Caco-2 (cell line): ENCODE measurements at regions not wholly inside any gene's neighbourhood (a gene's known extent, or its start where the extent isn't known, plus 50 kb on each side); places are given as distances from the start of the nearest gene placed in this dataset.

ENCODE experiments used
- BruUV-seq: library from RNA; stranded (reverse); fragments of 400-500 nt; replicated peaks from 2 replicates; lab custom pipeline; 2021; lab: Mats Ljungman, UMichigan
- CTCF ChIA-PET: fragments of 300-600 bp; sonication (Branson Sonifier 250); formaldehyde crosslinking; loops from one replicate; lab custom pipeline; 2022; ENCODE audit warnings: antibody characterized with exemption; lab: Charles Lee
- POLR2A ChIA-PET: fragments of 300-600 bp; sonication (Branson Sonifier 250); formaldehyde crosslinking; loops from one replicate; lab custom pipeline; 2022; ENCODE audit warnings: antibody characterized with exemption; lab: Charles Lee
- DNase-seq, 2 experiments: peaks; one replicate each; pipeline versions ENCODE4 v3.0.0 to v3.0.0-alpha.2; 2020 to 2022
- H3K27me3 ChIP-seq: replicated peaks from 2 replicates; pipeline ENCODE4 v1.6.0; 2011; ENCODE audit warnings: low read length; ENCODE audit not compliant: control insufficient read depth, insufficient read depth
- H3K36me3 ChIP-seq: 2 replicates; pipeline ENCODE4 v1.5.1; 2011; ENCODE audit warnings: low read length; ENCODE audit not compliant: control insufficient read depth, insufficient read depth
- H3K4me1 ChIP-seq: fragments of 250-450 bp; sonication (Bioruptor Pico); 2 replicates; pipeline ENCODE4 v1.5.1; 2020; ENCODE audit warnings: mild to moderate bottlenecking
- H3K4me3 ChIP-seq: 2 replicates; pipeline ENCODE4 v1.5.1; 2011; ENCODE audit warnings: low read depth, mild to moderate bottlenecking, control low read depth, low read length
- H3K9me3 ChIP-seq: fragments of 250-450 bp; sonication (Bioruptor Pico); 2 replicates; pipeline ENCODE4 v1.5.1; 2020; ENCODE audit warnings: mild to moderate bottlenecking, moderate library complexity
- H3K27ac Mint-ChIP-seq: one replicate; pipeline ENCODE4 v1.8.0; 2022; ENCODE audit warnings: mixed read lengths; ENCODE audit not compliant: unreplicated experiment
- H3K27me3 Mint-ChIP-seq: one replicate; pipeline ENCODE4 v1.8.0; 2022; ENCODE audit warnings: mixed read lengths; ENCODE audit not compliant: insufficient read depth, unreplicated experiment
- H3K36me3 Mint-ChIP-seq: one replicate; pipeline ENCODE4 v1.8.0; 2022; ENCODE audit warnings: mild to moderate bottlenecking, mixed read lengths; ENCODE audit not compliant: insufficient read depth, unreplicated experiment
- H3K4me1 Mint-ChIP-seq: one replicate; pipeline ENCODE4 v1.8.0; 2022; ENCODE audit warnings: low read depth, mixed read lengths; ENCODE audit not compliant: unreplicated experiment
- H3K4me3 Mint-ChIP-seq: one replicate; pipeline ENCODE4 v1.8.0; 2022; ENCODE audit warnings: mild to moderate bottlenecking, moderate library complexity, mixed read lengths; ENCODE audit not compliant: unreplicated experiment
- H3K9me3 Mint-ChIP-seq: one replicate; pipeline ENCODE4 v1.8.0; 2022; ENCODE audit warnings: mixed read lengths; ENCODE audit not compliant: unreplicated experiment
- intact Hi-C: fragments of 100-400 bp; cut with micrococcal nuclease; formaldehyde crosslinking; loops from one replicate; pipeline ENCODE4 v1.10.0; 2022; ENCODE audit not compliant: unreplicated experiment
- TF ChIP-seq, protein P1 (sequence below), 2 experiments: fragments of 200-600 bp in 1 of 2; IDR thresholded peaks; 1 replicate in 1 of 2; 2 replicates in 1 of 2; pipeline versions ENCODE4 v1.5.1 to v1.8.0; 2011 to 2022; ENCODE audit warnings: antibody characterized with exemption in 1 of 2, control low read depth in 1 of 2, inconsistent platforms in 1 of 2, low read depth in 1 of 2, low read length in 1 of 2, mild to moderate bottlenecking in 1 of 2, moderate library complexity in 1 of 2; ENCODE audit not compliant: insufficient read depth in 1 of 2, severe bottlenecking in 1 of 2, unreplicated experiment in 1 of 2

DNA sequence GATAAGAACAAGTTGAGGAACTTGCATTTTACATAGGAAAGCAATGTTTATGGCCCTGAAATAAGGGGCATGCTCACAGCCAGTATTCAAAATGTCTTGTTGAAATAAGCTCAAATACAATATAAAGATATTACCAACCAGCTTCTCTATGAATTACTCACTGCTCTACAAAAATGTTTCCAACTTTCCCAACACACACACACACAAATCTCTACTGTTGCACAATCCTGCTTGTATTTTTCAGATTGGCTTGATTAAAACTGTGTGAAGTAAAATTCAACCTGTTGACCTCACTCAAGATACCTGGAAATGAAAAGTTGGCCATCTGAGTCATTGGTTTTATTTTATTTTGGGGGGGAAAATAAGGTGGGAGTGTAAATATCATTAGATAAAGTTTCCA lies 128.6 kb downstream of the CHIC2 start:
- no peaks in the 10 kb centered on the region for H3K36me3 Mint-ChIP-seq
- no peaks in the 10 kb centered on the region for H3K27me3 Mint-ChIP-seq
- Histone ChIP-seq H3K4me3 (no peak overlapping the region), H3K4me1 (peaks cover 24% of the 10 kb centered on the region), H3K27me3 (no peaks in the 10 kb centered on the region), H3K9me3 (peaks cover 13% of the 10 kb centered on the region), H3K36me3 (no peaks in the 10 kb centered on the region)
- H3K27ac Mint-ChIP-seq = no peak overlapping the region
- CTCF ChIA-PET = no interaction called here
- DNase-seq = no peak
- H3K4me3 Mint-ChIP-seq = no peak overlapping the region
- TF ChIP-seq, protein P1, sequence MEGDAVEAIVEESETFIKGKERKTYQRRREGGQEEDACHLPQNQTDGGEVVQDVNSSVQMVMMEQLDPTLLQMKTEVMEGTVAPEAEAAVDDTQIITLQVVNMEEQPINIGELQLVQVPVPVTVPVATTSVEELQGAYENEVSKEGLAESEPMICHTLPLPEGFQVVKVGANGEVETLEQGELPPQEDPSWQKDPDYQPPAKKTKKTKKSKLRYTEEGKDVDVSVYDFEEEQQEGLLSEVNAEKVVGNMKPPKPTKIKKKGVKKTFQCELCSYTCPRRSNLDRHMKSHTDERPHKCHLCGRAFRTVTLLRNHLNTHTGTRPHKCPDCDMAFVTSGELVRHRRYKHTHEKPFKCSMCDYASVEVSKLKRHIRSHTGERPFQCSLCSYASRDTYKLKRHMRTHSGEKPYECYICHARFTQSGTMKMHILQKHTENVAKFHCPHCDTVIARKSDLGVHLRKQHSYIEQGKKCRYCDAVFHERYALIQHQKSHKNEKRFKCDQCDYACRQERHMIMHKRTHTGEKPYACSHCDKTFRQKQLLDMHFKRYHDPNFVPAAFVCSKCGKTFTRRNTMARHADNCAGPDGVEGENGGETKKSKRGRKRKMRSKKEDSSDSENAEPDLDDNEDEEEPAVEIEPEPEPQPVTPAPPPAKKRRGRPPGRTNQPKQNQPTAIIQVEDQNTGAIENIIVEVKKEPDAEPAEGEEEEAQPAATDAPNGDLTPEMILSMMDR (IDR thresholded peaks at IDR 0.05; ENCODE audit: insufficient read depth in 1 of 2, low read depth in 1 of 2, low read length in 1 of 2, severe bottlenecking in 1 of 2, unreplicated experiment in 1 of 2) = no peak
- POLR2A ChIA-PET = no interaction called here
- peaks cover 8% of the 10 kb centered on the region for H3K4me1 Mint-ChIP-seq
- peaks cover 6% of the 10 kb centered on the region for H3K9me3 Mint-ChIP-seq
- BruUV-seq = no TSS peak
- intact Hi-C loops = no loop called here

DNA sequence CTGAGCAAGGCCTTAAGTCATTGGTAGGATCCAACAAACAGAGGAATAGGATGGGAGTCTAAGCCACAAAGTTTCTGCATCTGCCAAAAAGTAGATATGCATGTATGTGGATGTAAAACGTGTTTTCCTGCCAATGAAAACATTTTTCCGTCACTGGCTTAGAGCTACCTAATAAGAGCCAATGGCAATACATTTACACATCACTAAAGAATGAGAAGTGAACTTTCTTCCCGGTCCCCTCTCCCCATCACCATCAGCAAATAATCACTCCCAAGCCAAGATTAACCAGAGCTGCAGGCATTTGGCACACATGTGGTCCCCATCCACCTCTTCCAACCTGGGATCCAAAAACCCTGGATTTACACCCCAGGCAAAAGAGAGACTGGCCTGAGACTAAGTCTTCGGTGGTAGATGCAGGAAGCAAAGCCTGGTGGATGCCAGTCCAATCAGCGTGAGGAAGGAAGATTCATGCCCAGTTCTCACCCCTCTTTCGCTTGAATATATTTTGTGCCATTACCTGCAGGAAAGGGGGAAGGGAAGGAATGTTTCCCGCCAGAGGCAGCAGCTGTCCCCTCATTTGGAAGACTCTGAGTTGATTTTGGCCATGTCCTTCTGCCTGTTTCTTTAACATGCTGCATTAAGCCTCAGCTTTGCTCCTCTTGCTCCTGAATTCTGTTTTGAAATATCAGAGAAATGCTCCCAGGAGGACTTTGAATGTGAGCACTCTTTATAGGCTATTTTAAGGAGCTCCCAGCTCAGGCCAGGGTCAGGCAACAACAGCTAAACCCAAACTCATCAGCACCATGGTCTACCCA lies 131.4 kb downstream of the CHIC2 start:
- H3K9me3 Mint-ChIP-seq = no peaks in the 10 kb centered on the region
- intact Hi-C loops = loop anchor here (5.0 kb wide), 1 partner anchor 209 kb away; no protein-coding TSS in a partner anchor
- BruUV-seq = no TSS peak
- TF ChIP-seq, protein P1 (IDR thresholded peaks at IDR 0.05; ENCODE audit: insufficient read depth in 1 of 2, low read depth in 1 of 2, low read length in 1 of 2, severe bottlenecking in 1 of 2, unreplicated experiment in 1 of 2) = no peak
- peaks cover 40% of the 10 kb centered on the region for H3K4me1 ChIP-seq
- POLR2A ChIA-PET = no interaction called here
- H3K4me3 ChIP-seq = no peak overlapping the region
- DNase-seq = no peak
- no peak overlapping the region for H3K4me3 Mint-ChIP-seq
- H3K36me3 ChIP-seq = no peaks in the 10 kb centered on the region
- no peaks in the 10 kb centered on the region for H3K36me3 Mint-ChIP-seq
- H3K9me3 ChIP-seq = no peaks in the 10 kb centered on the region
- no peaks in the 10 kb centered on the region for H3K27me3 Mint-ChIP-seq
- peaks cover 5% of the 10 kb centered on the region for H3K4me1 Mint-ChIP-seq
- H3K27me3 ChIP-seq = no peaks in the 10 kb centered on the region
- CTCF ChIA-PET = interaction anchor here (1.3 kb wide), 1 partner anchor 285 kb away, joined by 3 read pairs; no protein-coding TSS in a partner anchor
- H3K27ac Mint-ChIP-seq = peak overlapping the region; percentile 74

DNA sequence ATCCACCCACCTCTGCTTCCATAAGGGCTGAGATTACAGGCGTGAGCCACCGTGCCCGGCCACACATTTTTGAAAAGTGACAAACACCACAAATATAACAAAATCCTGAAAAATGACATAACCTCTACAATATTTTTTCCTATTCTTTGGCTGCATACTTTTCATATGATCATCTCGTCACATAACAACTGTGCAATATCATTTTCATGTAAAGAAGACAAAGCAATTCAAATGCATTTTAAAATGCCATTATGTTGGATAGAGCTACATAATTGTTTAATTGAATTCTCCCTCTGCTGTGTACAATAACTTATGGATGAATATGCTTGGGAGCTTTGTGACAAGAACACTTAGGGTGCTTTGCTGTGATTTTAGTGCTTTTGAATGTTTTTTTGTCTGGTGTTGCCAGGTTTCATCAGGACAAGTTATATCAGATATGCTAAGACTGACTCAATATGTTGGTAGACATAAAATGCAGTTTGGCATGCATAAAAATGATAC lies 132.9 kb downstream of the CHIC2 start:
- no TSS peak for BruUV-seq
- H3K36me3 Mint-ChIP-seq = no peaks in the 10 kb centered on the region
- H3K4me1 Mint-ChIP-seq = peaks cover 9% of the 10 kb centered on the region
- no peaks in the 10 kb centered on the region for H3K9me3 ChIP-seq
- peaks cover 47% of the 10 kb centered on the region for H3K4me1 ChIP-seq
- no peaks in the 10 kb centered on the region for H3K9me3 Mint-ChIP-seq
- H3K4me3 Mint-ChIP-seq = no peak overlapping the region
- no peak overlapping the region for H3K27ac Mint-ChIP-seq
- POLR2A ChIA-PET = no interaction called here
- intact Hi-C loops = loop anchor here (2.0 to 5.0 kb wide), 4 partner anchors 25 to 211 kb away; partner anchors contain the start of gene CHIC2
- no peak overlapping the region for H3K4me3 ChIP-seq
- TF ChIP-seq, protein P1 (IDR thresholded peaks at IDR 0.05; ENCODE audit: insufficient read depth in 1 of 2, low read depth in 1 of 2, low read length in 1 of 2, severe bottlenecking in 1 of 2, unreplicated experiment in 1 of 2) = no peak
- CTCF ChIA-PET = interaction anchor here (0.7 to 1.3 kb wide), 2 partner anchors 51 to 287 kb away, joined by 3 to 5 read pairs; no protein-coding TSS in a partner anchor
- H3K36me3 ChIP-seq = no peaks in the 10 kb centered on the region
- no peak for DNase-seq
- no peaks in the 10 kb centered on the region for H3K27me3 ChIP-seq
- H3K27me3 Mint-ChIP-seq = no peaks in the 10 kb centered on the region
